Fibroblast of lung (primary cell): ENCODE measurements at regions not wholly inside any gene's neighbourhood (a gene's known extent, or its start where the extent isn't known, plus 50 kb on each side); places are given as distances from the start of the nearest gene placed in this dataset.

Source experiments
- EZH2 ChIP-seq: IDR thresholded peaks from 2 replicates; pipeline ENCODE4 v1.5.1; 2012; ENCODE audit warnings: low read length, control low read depth, mild to moderate bottlenecking; ENCODE audit errors: missing control alignments
- TF ChIP-seq, protein P1 (sequence below), 2 donors: IDR thresholded peaks in 1 of 2; conservative IDR thresholded peaks in 1 of 2; 1 replicate in 1 of 2; 2 replicates in 1 of 2; pipeline ENCODE4 v1.5.1; 2011 to 2012; ENCODE audit warnings: low read length in 2 of 2, control low read depth in 1 of 2, inconsistent platforms in 1 of 2, low read depth in 1 of 2, mild to moderate bottlenecking in 1 of 2

DNA sequence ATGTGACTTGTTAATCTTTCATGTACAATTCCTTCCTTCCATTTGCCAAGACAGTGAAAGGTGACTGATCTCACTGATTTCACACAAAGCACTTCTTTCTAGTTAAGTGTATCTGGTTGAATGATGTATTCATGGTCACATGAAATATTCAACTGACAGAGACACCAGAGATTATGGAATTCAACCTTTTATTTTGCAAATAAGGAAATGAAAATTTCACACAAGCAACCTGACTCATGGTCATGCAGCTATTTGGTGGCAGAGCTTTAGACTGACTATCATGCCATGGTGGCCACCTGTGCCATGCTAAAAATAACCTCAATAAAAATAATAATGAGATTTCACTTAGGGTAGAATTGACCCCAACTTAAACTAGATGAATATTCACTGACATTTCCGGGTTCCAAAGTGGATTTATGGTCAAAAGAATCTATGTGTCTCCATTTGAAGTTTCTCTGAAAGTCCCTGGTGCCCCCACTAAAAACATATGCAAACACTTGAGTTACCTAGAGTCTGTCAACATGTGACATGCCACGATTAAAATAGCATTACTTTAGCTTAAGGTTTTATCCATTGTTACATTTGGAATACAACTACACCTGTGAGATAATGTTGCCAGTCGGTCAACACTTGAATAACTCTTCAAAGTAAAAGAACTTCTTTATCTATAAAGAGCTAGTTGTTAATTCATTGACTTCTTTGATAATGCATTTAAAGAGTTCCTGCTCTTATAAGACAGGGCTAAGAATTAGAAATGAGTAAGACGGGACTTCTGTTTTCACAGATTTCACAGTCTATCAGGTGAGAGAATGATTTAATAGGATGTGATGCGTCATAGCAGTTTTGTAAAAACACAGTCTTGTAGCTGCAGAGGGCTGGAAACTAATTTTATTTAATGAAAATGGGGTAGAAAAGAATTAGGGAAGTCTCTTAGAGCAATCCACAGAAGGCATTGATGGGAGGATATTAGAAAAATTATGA is 94.6 kb upstream of the OR9G4 start:
- no peak for TF ChIP-seq EZH2
- TF ChIP-seq, protein P1, sequence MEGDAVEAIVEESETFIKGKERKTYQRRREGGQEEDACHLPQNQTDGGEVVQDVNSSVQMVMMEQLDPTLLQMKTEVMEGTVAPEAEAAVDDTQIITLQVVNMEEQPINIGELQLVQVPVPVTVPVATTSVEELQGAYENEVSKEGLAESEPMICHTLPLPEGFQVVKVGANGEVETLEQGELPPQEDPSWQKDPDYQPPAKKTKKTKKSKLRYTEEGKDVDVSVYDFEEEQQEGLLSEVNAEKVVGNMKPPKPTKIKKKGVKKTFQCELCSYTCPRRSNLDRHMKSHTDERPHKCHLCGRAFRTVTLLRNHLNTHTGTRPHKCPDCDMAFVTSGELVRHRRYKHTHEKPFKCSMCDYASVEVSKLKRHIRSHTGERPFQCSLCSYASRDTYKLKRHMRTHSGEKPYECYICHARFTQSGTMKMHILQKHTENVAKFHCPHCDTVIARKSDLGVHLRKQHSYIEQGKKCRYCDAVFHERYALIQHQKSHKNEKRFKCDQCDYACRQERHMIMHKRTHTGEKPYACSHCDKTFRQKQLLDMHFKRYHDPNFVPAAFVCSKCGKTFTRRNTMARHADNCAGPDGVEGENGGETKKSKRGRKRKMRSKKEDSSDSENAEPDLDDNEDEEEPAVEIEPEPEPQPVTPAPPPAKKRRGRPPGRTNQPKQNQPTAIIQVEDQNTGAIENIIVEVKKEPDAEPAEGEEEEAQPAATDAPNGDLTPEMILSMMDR (conservative IDR thresholded peaks at IDR 0.05 in 1 of 2, IDR thresholded peaks at IDR 0.05 in 1 of 2; ENCODE audit: low read depth in 1 of 2, low read length in 2 of 2), result no peak
